Left renal pelvis (tissue), 4 donors: ENCODE measurements at regions not wholly inside any gene's neighbourhood (a gene's known extent, or its start where the extent isn't known, plus 50 kb on each side); places are given as distances from the start of the nearest gene placed in this dataset.
"Not testable (repeated sequence)": the region's sequence is repeated elsewhere in the genome, so short reads cannot be mapped to it uniquely, and the experiment has no call there.

ENCODE experiments used
- DNase-seq, 4 donors: peaks; one replicate each; pipeline ENCODE4 v3.0.0-alpha.2; 2013; ENCODE audit warnings: low read depth in 4 of 4, low spot score in 3 of 4

- DNase-seq, result no peak
Measured at GRCh38 chr6:140752234-140752633, 1377.8 kb upstream of the CITED2 start.

DNA sequence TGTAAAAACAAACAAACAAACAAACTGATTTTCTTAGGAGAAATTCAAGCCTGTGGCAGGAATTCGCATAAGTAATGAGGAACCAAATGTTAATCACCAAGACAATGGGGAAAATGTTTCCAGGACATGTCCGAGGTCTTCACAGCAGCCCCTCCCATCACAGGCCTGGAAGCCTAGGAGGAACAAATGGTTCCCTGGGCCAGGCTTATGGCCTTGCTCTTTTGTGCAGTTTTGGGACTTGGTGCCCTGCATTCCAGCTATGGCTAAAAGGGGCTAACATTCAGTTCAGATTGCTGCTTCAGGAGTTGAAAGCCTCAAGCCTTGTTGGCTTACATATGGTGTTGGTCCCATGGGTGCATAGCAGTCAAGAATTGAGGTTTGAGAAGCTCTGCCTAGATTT lies 1372.7 kb upstream of the CITED2 start:
- no peak for DNase-seq

- no peak for DNase-seq
Measured at GRCh38 chr6:140744659-140745320, 1370.3 kb upstream of the CITED2 start.

DNA sequence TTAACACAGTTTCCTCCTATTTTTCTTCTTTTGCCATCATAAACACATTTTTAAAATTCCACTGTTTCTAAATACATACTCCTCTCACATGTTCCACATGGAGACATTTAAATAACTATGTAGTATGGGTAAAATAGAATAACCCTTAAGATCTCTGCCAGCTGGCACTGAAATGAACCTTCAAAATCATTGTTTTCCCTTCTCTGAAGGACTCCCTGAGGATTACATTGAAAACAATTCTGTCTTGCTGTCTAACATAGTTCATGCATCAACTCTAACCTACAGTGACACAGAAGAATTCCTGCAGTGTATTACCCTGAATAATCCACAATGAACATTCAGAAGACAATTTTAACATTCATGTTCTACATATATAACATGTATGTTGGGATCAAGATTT lies 1361.8 kb upstream of the CITED2 start:
- DNase-seq, result no peak

GRCh38 chr6:140732991-140733390 lies 1358.5 kb upstream of the CITED2 start:
- DNase-seq, result no peak

DNA sequence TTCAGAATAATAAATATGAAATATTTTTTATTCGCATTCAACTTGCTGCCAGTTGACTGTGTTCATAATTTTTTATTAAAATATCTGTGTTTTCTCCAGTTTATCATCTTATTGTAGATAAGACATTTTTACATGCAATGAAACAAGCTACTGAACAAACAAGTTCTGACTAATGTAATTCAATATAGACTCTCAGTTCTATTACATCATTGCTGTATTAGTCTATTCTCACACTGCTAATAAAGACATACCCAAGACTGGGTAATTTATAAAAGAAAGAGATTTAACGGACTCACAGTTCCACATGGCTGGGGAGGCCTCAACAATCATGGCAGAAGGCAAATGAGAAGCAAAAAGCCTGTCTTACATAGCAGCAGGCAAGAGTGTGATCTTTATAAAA lies 1357.7 kb upstream of the CITED2 start:
- DNase-seq, result no peak

DNA sequence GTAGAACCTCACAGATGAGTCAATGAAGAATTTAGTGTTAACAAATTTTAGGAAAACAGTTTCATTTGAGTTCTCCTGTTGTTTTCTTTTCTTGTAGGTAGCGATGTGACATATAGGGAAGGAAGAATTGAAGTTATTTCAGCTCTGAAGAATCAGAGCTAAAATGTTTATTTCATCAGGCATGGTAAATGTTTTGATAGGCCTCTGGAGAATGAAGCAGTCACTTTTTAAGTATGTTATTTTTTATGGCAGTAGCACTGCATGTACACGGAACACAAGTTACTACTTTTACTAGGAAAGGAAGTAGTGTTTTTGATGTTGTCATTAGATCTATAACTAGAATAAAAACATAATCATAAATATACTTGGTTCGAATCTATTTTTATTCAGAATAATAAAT lies 1357.3 kb upstream of the CITED2 start:
- DNase-seq, result no peak

GRCh38 chr6:140729521-140729920 lies 1355.1 kb upstream of the CITED2 start:
- DNase-seq, result no peak

GRCh38 chr6:140718021-140718420 lies 1343.6 kb upstream of the CITED2 start:
- no peak for DNase-seq

GRCh38 chr6:140713495-140713894 lies 1339.0 kb upstream of the CITED2 start:
- no peak for DNase-seq

GRCh38 chr6:140711019-140711613 lies 1336.7 kb upstream of the CITED2 start:
- no peak for DNase-seq

GRCh38 chr6:140708441-140708840 lies 1334.0 kb upstream of the CITED2 start:
- DNase-seq, result no peak

- not testable (repeated sequence) for DNase-seq
Measured at GRCh38 chr6:140704008-140704407, 1329.6 kb upstream of the CITED2 start.

GRCh38 chr6:140697585-140697984 lies 1323.1 kb upstream of the CITED2 start:
- no peak for DNase-seq

GRCh38 chr6:140684776-140685550 lies 1310.5 kb upstream of the CITED2 start:
- no peak for DNase-seq

DNA sequence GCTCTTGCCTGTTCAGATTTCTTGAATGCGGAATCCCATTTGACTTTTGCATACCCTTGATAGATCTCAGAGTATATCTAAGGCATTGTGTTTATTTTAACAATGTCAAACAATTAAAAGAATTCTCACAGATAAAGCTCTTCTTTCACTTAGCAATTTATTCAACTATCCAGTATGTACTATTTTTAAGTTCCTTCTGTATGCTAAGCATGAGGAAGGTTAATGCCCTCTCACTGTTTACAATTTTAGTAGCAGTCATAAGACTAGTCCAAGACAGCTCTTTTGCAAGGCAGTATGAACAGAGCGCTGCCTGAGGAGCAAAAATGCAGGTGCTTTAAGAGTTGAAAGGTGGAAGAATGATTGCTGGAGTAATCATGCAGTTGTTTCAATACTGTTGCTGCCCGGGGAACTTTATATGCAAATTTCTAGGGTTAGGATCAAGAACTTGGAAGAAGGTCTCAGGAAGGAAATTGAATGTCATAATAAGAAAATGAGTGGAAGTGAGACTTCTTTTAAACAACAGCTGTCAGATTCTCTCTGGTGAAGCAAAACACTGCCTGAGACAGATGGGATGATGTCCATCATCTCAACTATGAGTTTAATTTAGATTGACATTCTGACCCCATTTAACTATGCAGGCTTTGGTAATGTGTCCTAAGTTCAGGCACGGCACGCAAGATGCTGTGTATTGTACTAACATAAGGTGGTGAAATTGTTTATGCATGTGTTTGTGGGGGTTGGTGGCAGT lies 1303.5 kb upstream of the CITED2 start:
- DNase-seq, result no peak

GRCh38 chr6:140671926-140672325 lies 1297.5 kb upstream of the CITED2 start:
- no peak for DNase-seq

DNA sequence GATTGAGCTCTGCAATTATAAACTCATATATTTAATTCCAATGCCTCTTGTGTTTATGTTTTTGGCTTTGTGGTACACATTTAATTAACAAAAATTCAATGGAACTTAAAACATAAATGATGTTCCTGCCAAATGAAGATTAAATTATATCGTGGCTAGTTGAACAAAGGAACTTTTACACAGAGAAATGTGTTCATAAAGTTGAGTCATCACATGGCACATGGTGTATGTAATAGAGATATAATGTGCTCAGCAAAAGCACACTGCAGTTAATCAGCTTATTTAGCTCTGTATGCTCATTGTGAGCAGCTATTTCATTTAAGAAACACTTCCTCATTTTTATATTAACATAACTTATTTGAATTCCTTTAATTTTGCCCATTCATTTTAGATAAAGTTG lies 1295.6 kb upstream of the CITED2 start:
- DNase-seq, result no peak

- no peak for DNase-seq
Measured at GRCh38 chr6:140669321-140669720, 1294.9 kb upstream of the CITED2 start.

- DNase-seq, result no peak
Measured at GRCh38 chr6:140663772-140664171, 1289.3 kb upstream of the CITED2 start.

DNA sequence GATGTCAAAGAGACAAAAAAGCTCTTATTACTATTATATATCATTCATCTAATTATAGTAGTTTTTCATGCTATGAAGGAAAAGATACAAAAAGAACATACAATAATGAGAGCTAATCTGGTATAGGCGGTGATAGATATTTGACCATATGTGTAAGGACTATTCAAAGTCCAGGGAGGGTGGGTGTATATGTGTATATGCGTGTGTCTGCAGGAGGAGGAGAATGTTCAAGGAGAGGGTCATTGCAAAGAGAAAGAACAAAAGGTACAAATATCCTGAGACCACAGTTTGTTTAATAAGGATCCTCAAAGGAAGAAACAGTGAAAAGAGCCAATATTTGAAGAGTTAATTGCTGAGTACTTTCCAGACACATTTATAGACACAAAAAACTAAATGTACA lies 1288.6 kb upstream of the CITED2 start:
- no peak for DNase-seq
